ENCODE measurements at regions not wholly inside any gene's neighbourhood (a gene's known extent, or its start where the extent isn't known, plus 50 kb on each side); places are given as distances from the start of the nearest gene placed in this dataset.
"Not testable (repeated sequence)": the region's sequence is repeated elsewhere in the genome, so short reads cannot be mapped to it uniquely, and the experiment has no call there.

DNA sequence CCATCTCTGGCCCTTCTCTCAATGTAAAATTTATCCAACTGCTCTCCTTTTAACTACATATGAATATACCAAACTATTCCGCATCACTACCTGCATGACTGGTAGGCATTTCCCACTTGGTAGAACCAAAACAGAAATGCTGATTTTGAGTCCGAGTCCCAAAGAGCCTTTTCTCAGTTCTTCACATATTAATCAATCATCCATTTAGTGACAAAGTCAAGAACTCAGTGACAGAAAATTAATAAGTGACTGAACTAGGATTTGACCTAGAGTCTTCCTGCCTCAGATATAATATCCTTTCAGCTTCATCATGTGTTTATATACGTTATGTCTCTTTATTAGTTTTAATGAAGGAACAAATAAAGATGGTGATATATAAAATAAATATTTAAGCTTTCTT lies 700.6 kb upstream of the GOLIM4 start:
- H3K27ac Mint-ChIP-seq: no peak overlapping the region
- H3K27me3 Mint-ChIP-seq (ENCODE audit: low read depth): no peaks in the 10 kb centered on the region
- no peak for DNase-seq
- H3K4me3 Mint-ChIP-seq: no peak overlapping the region
- H3K9me3 Mint-ChIP-seq (ENCODE audit: insufficient read depth): no peaks in the 10 kb centered on the region
- no peaks in the 10 kb centered on the region for H3K4me1 Mint-ChIP-seq (ENCODE audit: low read depth)
- H3K36me3 Mint-ChIP-seq (ENCODE audit: low read depth): no peaks in the 10 kb centered on the region
- no peak for ATAC-seq
- POLR2A ChIA-PET: no interaction called here
- CTCF ChIA-PET: no interaction called here

DNA sequence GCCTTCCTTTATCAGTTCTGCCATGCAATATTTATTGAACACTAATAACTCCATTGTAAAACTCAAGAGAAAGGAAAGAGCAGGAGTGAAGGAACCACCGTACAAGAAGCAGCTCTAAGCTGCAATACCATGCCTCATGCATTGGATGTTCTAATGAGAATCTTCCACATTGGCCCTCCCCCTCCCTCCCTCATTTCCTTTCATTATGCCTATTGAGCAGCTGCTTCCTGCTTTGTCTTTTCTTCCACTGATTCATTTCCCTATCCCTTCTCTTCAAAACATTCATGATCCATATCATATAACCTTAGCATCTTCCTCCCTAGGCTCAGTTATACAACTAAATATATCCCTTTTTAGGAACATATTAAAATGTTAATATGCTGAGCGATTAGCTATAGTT lies 698.7 kb upstream of the GOLIM4 start:
- H3K9me3 Mint-ChIP-seq (ENCODE audit: insufficient read depth): no peaks in the 10 kb centered on the region
- no peak overlapping the region for H3K4me3 Mint-ChIP-seq
- ATAC-seq (no peak), DNase-seq (no peak)
- no peak overlapping the region for H3K27ac Mint-ChIP-seq
- ChIA-PET CTCF (no interaction called here), POLR2A (no interaction called here)
- H3K4me1 Mint-ChIP-seq (ENCODE audit: low read depth): no peaks in the 10 kb centered on the region
- H3K27me3 Mint-ChIP-seq (ENCODE audit: low read depth): no peaks in the 10 kb centered on the region
- no peaks in the 10 kb centered on the region for H3K36me3 Mint-ChIP-seq (ENCODE audit: low read depth)

DNA sequence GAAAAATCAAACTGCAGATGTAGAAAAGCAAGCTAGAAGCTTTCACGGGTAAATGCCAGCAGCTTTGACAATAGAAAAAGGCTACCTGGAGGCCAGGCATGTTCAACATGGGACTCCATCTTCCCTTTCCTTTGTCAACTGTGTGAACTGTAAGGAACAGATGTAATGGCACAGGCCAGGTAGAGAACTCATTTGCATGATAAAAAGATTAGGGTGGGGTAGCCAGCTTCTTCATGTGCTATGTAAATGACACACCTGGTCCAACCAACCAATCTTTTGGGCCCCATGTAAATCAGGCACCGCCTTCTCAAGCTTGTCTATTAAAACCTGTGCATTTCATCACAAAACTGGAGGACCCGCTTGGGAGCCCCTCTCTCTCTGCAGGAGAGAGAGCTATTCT lies 686.5 kb upstream of the GOLIM4 start:
- DNase-seq (no peak), ATAC-seq (no peak)
- ChIA-PET POLR2A (no interaction called here), CTCF (no interaction called here)
- Mint-ChIP-seq H3K36me3 (ENCODE audit: low read depth) (no peaks in the 10 kb centered on the region), H3K4me3 (no peak overlapping the region), H3K9me3 (ENCODE audit: insufficient read depth) (no peaks in the 10 kb centered on the region), H3K27ac (no peak overlapping the region), H3K4me1 (ENCODE audit: low read depth) (no peaks in the 10 kb centered on the region), H3K27me3 (ENCODE audit: low read depth) (no peaks in the 10 kb centered on the region)

DNA sequence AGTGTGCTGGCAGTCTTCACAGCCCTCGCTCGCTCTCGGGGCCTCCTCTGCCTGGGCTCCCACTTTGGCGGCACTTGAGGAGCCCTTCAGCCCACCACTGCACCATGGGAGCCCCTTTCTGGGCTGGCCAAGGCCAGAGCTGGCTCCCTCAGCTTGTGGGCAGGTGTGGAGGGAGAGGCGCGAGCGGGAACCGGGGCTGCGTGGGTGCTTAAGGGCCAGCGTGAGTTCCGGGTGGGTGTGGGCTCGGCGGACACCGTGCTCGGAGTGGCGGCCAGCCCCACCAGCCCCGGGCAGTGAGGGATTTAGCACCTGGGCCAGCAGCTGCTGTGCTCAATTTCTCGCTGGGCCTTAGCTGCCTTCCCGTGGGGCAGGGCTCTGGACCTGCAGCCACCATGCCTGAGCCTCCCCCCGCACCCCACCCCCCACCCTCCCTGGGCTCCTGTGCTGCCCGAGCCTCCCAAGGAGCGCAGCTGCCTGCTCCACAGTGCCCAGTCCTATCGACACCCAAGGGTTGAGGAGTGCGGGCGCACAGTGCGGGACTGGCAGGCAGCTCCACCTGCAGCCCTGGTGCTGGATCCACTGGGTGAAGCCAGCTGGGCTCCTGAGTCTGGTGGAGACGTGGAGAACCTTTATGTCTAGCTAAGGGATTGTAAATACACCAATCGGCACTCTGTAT lies 684.4 kb upstream of the GOLIM4 start:
- H3K4me3 Mint-ChIP-seq; H3K27me3 Mint-ChIP-seq (ENCODE audit: low read depth); H3K4me1 Mint-ChIP-seq (ENCODE audit: low read depth); CTCF ChIA-PET; POLR2A ChIA-PET; H3K9me3 Mint-ChIP-seq (ENCODE audit: insufficient read depth); ATAC-seq; H3K27ac Mint-ChIP-seq; DNase-seq; H3K36me3 Mint-ChIP-seq (ENCODE audit: low read depth): not testable (repeated sequence)

DNA sequence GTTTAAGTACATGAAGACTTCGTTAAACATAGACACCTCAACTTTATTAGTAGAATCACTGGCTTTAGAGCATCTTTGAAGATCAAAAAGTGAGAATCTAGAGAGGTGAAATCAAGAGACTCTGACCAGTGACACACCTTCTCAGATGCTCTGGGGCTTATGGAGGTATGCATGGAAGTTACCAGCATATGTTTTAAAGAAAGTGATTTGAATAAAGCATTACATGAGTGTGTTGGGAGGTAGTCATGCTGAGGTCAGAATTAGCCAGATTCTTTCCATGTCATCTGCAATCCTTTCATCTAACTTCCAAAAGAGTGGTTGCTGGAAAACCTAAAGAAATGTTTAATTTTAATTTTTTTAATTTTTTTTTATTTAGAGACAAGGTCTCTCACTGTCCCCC lies 658.0 kb upstream of the GOLIM4 start:
- CTCF ChIA-PET: no interaction called here
- POLR2A ChIA-PET: no interaction called here

DNA sequence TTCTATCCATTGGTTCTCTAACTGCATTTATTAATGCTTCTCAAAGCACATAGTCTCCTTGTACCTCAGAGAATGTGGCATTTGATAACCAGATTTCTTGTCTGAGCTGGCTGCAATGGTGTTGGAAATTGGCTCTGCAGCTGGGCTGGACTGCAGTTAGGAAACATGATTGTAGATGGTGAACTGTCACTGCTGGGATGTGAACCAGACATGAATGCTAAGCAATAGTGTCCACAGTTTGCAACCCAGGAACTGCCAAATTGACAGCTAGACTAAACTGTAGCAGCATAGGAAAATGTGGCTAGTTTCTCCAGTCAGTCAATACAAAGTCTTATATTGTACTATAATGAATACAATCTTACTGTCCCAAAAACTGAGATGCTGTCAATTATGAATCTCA lies 656.6 kb upstream of the GOLIM4 start:
- no peaks in the 10 kb centered on the region for H3K36me3 Mint-ChIP-seq (ENCODE audit: low read depth)
- POLR2A ChIA-PET: no interaction called here
- ATAC-seq (no peak), DNase-seq (no peak)
- H3K4me1 Mint-ChIP-seq (ENCODE audit: low read depth): no peaks in the 10 kb centered on the region
- H3K27me3 Mint-ChIP-seq (ENCODE audit: low read depth): no peaks in the 10 kb centered on the region
- no peak overlapping the region for H3K4me3 Mint-ChIP-seq
- CTCF ChIA-PET: no interaction called here
- H3K9me3 Mint-ChIP-seq (ENCODE audit: insufficient read depth): no peaks in the 10 kb centered on the region
- H3K27ac Mint-ChIP-seq: no peak overlapping the region

More for the DNA sequence above, 658.0 kb upstream of the GOLIM4 start:
- Mint-ChIP-seq H3K4me3 (no peak overlapping the region), H3K27ac (no peak overlapping the region), H3K9me3 (ENCODE audit: insufficient read depth) (no peaks in the 10 kb centered on the region), H3K27me3 (ENCODE audit: low read depth) (no peaks in the 10 kb centered on the region), H3K4me1 (ENCODE audit: low read depth) (no peaks in the 10 kb centered on the region), H3K36me3 (ENCODE audit: low read depth) (no peaks in the 10 kb centered on the region)
- ATAC-seq: no peak
- no peak for DNase-seq

DNA sequence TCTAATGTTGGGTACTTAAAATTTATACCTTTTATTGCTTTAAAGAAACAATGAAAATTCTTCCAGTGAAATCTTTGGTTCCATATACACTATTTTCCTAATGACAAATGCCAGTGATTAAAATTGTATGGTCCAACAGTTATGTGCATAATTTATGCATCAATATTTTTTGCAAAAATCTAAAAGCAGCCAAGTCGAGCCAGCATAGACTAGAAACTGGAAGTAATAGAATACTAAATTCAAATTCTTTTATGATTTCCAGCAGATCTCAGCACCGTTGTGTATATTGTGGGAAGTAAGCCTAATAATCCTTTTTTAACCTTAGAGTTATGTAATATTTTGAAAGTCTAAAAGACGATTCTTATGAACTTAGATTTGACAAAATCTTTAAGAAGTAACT lies 652.0 kb upstream of the GOLIM4 start:
- DNase-seq (no peak), ATAC-seq (no peak)
- H3K4me1 Mint-ChIP-seq (ENCODE audit: low read depth): no peaks in the 10 kb centered on the region
- no peaks in the 10 kb centered on the region for H3K36me3 Mint-ChIP-seq (ENCODE audit: low read depth)
- ChIA-PET POLR2A (no interaction called here), CTCF (no interaction called here)
- H3K4me3 Mint-ChIP-seq: no peak overlapping the region
- H3K27me3 Mint-ChIP-seq (ENCODE audit: low read depth): no peaks in the 10 kb centered on the region
- H3K9me3 Mint-ChIP-seq (ENCODE audit: insufficient read depth): no peaks in the 10 kb centered on the region
- H3K27ac Mint-ChIP-seq: no peak overlapping the region

DNA sequence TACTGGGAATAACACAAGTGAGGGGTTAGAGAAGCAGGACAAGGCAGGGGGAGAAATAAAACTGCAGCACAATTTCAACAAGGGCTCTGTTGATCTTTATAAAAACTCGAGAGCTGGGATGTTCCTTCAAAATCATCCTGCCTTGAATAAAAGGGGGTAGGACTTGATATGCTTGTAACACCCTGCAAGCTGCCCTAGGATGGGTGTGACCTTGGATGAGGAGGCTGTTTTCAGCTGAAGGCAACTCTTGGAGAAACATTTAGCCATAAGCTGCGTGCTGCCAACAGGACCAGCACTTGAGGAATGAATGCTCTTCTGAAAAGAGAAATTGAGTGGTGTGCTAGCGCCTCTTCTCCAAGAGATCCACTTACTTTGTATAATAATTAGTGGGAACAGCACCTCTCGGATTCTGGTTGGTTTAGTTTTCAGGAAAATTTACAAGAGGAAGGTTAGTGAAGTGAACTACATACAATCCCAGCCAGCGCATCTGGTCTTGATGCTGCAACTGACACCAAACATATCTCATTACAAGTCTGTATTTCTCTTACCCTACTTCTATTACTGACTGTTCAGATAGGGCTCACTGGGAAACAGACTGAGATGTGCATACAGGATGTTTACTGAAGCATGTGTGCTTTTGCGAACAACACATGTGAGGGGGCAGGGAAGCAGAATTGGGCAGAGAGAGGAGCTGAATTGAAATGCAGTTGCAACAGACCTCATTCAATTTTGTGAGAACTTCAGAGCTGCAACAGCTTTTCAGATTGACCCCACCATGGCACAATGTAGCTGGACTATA lies 643.0 kb upstream of the GOLIM4 start:
- CTCF ChIA-PET: no interaction called here
- no peaks in the 10 kb centered on the region for H3K9me3 Mint-ChIP-seq (ENCODE audit: insufficient read depth)
- no peaks in the 10 kb centered on the region for H3K36me3 Mint-ChIP-seq (ENCODE audit: low read depth)

DNA sequence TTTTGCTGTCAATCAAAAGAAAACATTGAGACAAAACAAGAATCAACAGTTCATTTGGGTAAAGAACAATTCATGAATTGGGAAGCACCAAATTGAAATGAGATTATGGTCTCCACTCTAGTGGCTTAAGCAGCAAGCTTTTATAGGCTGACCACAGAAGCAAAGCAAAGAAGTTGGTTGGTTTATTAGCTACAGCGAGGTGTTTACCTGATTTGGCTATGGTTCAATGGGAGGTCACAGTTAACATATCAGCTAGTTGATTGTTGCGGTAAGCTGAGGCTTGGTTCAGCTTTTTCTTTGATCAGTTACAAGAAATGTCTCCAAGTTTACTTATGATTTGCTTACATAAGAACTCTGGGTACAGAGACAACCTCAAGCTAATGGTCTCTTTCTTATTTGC lies 640.5 kb upstream of the GOLIM4 start:
- ATAC-seq (no peak), DNase-seq (no peak)
- Mint-ChIP-seq H3K4me1 (ENCODE audit: low read depth) (no peaks in the 10 kb centered on the region), H3K27me3 (ENCODE audit: low read depth) (no peaks in the 10 kb centered on the region), H3K9me3 (ENCODE audit: insufficient read depth) (peaks cover 4% of the 10 kb centered on the region), H3K36me3 (ENCODE audit: low read depth) (no peaks in the 10 kb centered on the region), H3K27ac (no peak overlapping the region), H3K4me3 (no peak overlapping the region)
- ChIA-PET POLR2A (no interaction called here), CTCF (no interaction called here)

More for the DNA sequence above, 643.0 kb upstream of the GOLIM4 start:
- H3K4me3 Mint-ChIP-seq: no peak overlapping the region
- no peaks in the 10 kb centered on the region for H3K4me1 Mint-ChIP-seq (ENCODE audit: low read depth)
- H3K27me3 Mint-ChIP-seq (ENCODE audit: low read depth): no peaks in the 10 kb centered on the region
- no peak for DNase-seq
- ATAC-seq: no peak
- H3K27ac Mint-ChIP-seq: no peak overlapping the region
- POLR2A ChIA-PET: interaction anchor here (0.6 kb wide), 1 partner anchor 135 kb away, joined by 3 read pairs; no protein-coding TSS in a partner anchor

DNA sequence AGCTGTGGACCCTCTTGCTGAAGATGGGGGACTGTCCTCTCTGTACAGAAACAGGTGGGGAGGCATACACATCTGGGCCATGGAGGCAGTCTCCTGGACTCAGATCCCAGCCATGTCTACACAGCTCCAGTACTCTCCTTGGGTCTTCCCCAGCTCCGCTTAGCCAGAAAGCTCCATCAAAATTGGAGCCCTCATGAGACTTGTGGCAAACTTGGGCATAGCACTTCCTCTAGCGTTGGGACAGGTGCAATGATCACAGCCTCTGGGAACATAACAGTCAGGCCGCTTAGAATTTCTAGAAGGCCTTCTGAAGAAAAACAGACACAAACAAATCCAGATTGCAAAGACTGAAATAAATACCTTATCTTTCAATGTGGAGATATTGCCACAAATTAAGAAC lies 634.3 kb upstream of the GOLIM4 start:
- ChIA-PET POLR2A (no interaction called here), CTCF (no interaction called here)
- DNase-seq (no peak), ATAC-seq (no peak)
- no peaks in the 10 kb centered on the region for H3K36me3 Mint-ChIP-seq (ENCODE audit: low read depth)
- H3K27ac Mint-ChIP-seq: no peak overlapping the region
- H3K27me3 Mint-ChIP-seq (ENCODE audit: low read depth): no peaks in the 10 kb centered on the region
- peaks cover 4% of the 10 kb centered on the region for H3K9me3 Mint-ChIP-seq (ENCODE audit: insufficient read depth)
- H3K4me1 Mint-ChIP-seq (ENCODE audit: low read depth): no peaks in the 10 kb centered on the region
- no peak overlapping the region for H3K4me3 Mint-ChIP-seq

DNA sequence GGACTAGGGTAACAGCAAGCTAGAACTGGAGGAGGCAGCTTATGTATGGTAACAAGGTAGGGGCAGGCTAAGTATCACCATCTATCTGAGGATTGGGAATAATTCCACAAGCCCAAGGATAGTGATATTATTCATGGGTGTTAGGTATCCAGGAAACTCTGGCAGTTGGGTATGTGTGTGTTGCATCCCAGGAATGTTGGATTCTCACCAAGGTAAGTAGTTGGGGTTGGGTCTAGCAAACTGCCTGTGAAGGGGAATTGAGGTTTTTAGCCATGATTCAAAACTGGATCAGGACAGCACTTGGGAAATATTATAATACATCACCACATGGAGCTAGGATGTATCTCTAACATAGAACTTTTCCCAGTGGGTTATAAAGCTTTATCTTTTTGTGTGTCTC lies 626.4 kb upstream of the GOLIM4 start:
- DNase-seq (no peak), ATAC-seq (no peak)
- Mint-ChIP-seq H3K9me3 (ENCODE audit: insufficient read depth) (no peaks in the 10 kb centered on the region), H3K4me3 (no peak overlapping the region), H3K27ac (no peak overlapping the region), H3K36me3 (ENCODE audit: low read depth) (no peaks in the 10 kb centered on the region), H3K4me1 (ENCODE audit: low read depth) (no peaks in the 10 kb centered on the region), H3K27me3 (ENCODE audit: low read depth) (no peaks in the 10 kb centered on the region)
- POLR2A ChIA-PET: no interaction called here
- CTCF ChIA-PET: no interaction called here

DNA sequence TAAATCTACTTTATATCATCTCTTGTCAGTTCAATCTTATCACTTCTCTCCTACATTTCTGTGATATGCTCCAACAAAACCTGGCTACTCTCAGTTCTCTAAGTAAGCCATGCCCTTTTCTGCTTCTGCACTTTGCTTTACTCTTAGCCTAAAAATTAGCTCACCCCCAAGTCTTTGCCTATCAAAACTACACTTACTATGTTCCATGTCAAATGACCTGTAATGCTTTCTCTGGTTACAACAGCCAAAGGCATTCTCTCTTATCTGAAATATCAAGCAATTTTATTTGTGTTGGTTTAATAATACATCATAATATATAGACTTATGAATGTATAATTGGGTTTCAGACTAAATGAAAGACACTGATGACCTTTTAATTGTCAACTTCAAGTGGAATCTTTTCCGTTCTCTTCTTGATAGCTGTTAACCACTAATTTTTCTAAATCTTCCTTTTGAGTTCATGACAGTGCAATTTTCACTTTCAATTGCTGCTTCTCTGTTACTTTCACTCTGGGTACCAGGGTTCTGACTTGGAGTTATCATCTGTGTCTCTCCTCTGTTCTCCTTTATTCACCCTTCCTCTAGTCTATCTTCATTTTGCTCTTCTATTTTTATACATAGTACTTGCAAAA lies 619.0 kb upstream of the GOLIM4 start:
- Mint-ChIP-seq H3K9me3 (ENCODE audit: insufficient read depth) (no peaks in the 10 kb centered on the region), H3K4me1 (ENCODE audit: low read depth) (peaks cover 1% of the 10 kb centered on the region), H3K4me3 (no peak overlapping the region), H3K27ac (no peak overlapping the region), H3K27me3 (ENCODE audit: low read depth) (no peaks in the 10 kb centered on the region), H3K36me3 (ENCODE audit: low read depth) (no peaks in the 10 kb centered on the region)
- CTCF ChIA-PET: no interaction called here
- no peak for ATAC-seq
- no peak for DNase-seq
- POLR2A ChIA-PET: no interaction called here

Measured in activated CD8-positive, alpha-beta T cell treated with anti-CD3 and anti-CD28 coated beads, Interleukin-2, amount 10 ng/mL, durations not matched to agents 7 days and 5 days (primary cell).